ENCODE measurements at regions not wholly inside any gene's neighbourhood (a gene's known extent, or its start where the extent isn't known, plus 50 kb on each side); places are given as distances from the start of the nearest gene placed in this dataset.

DNA sequence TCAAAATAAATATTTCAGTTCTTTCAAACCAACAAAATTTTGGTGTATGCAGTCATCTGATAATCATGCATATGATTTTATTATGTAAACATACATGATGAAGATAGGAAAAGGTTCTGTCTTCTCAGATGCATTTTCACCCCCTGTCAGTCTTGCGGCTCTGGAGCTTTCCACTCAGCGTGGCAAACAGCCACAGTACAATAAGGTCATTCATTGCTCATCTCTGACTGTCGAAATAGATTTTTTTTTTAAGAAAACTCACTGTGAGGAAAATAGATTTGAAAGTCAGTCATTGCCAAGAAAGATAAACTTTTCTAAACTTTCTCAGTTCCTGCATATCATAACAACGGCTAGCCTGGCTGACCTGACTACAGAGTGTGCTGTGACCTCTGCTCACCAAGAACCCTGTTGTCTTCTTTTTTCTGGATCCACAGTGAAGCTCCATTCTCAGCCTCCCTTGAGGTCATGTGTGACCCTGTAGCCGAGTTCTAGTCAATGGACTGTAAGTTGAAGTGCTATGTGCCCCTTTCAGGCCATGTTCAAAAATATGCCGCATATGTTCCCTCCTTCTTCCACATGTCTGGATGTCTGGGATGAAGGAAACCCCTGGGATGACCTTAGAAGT, 519.6 kb downstream of the KLF5 start:
- H3K27ac ChIP-seq = no peak overlapping the region
- H3K9me3 ChIP-seq = no peaks in the 10 kb centered on the region
- no peak for DNase-seq
- no peaks in the 10 kb centered on the region for H3K36me3 ChIP-seq
- TF ChIP-seq EP300 (IDR thresholded peaks at IDR 0.05) (no peak), POLR2A (IDR thresholded peaks at IDR 0.05) (no peak)
- TF ChIP-seq, protein P1, sequence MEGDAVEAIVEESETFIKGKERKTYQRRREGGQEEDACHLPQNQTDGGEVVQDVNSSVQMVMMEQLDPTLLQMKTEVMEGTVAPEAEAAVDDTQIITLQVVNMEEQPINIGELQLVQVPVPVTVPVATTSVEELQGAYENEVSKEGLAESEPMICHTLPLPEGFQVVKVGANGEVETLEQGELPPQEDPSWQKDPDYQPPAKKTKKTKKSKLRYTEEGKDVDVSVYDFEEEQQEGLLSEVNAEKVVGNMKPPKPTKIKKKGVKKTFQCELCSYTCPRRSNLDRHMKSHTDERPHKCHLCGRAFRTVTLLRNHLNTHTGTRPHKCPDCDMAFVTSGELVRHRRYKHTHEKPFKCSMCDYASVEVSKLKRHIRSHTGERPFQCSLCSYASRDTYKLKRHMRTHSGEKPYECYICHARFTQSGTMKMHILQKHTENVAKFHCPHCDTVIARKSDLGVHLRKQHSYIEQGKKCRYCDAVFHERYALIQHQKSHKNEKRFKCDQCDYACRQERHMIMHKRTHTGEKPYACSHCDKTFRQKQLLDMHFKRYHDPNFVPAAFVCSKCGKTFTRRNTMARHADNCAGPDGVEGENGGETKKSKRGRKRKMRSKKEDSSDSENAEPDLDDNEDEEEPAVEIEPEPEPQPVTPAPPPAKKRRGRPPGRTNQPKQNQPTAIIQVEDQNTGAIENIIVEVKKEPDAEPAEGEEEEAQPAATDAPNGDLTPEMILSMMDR (IDR thresholded peaks at IDR 0.05) = no peak
- no peak overlapping the region for H3K4me3 ChIP-seq
- intact Hi-C loops (cut with DNase I) = no loop called here
- 35 to 41% (median 38%) methylated on average over 6 of the region's 6 CpGs for WGBS, 3 donors
- H3K27me3 ChIP-seq = no peaks in the 10 kb centered on the region
- H3K4me1 ChIP-seq (ENCODE audit: insufficient read depth) = no peaks in the 10 kb centered on the region

DNA sequence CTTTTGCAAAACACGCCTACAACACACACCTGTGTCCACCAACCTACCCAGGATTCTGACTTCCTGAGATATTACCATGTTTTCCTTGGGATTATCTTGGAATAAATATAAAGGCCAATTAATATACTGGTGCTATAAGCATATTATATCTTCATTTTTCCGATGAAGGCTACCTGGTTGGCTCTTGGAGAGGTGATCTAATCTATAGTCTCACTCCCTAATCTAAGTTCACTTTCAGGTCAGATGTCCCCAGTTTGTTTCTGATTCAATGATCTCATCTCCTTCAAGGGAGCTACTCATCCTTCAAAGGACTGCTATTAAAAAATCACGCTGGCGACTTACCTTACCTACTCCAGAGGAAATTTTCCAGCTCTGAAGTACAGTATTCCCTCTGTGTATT, 517.5 kb downstream of the KLF5 start:
- DNase-seq = no peak
- WGBS, 3 donors = 91 to 95% (median 94%) methylated on average over 4 of the region's 4 CpGs
- Histone ChIP-seq H3K9me3 (no peaks in the 10 kb centered on the region), H3K4me1 (ENCODE audit: insufficient read depth) (no peaks in the 10 kb centered on the region), H3K27ac (no peak overlapping the region), H3K36me3 (no peaks in the 10 kb centered on the region), H3K4me3 (no peak overlapping the region), H3K27me3 (no peaks in the 10 kb centered on the region)
- intact Hi-C loops (cut with DNase I) = no loop called here
- no peak for TF ChIP-seq EP300 (IDR thresholded peaks at IDR 0.05)
- TF ChIP-seq POLR2A (IDR thresholded peaks at IDR 0.05) = no peak
- TF ChIP-seq, protein P1 (IDR thresholded peaks at IDR 0.05) = no peak

DNA sequence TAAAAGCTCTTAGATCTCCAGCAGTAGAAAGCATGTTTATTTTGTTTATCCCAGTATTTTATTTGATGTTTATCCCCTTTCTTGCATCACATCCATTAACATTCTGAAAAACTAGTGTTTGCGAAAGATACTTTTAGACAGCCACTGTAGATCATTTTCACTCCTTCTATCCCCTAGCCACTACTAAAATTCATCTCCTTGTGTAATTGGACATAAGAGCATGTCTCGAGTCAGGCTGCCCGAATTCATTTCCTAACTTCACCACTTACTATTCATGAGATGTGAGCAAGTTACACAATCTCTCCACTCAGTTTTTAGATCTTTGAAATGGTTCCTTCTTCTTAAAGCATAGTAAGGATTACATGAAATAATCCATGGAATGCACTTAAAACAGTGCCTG, 514.0 kb downstream of the KLF5 start:
- H3K4me1 ChIP-seq (ENCODE audit: insufficient read depth) = no peaks in the 10 kb centered on the region
- no peaks in the 10 kb centered on the region for H3K36me3 ChIP-seq
- no peak for DNase-seq
- TF ChIP-seq, protein P1 (IDR thresholded peaks at IDR 0.05) = no peak
- TF ChIP-seq EP300 (IDR thresholded peaks at IDR 0.05) (no peak), POLR2A (IDR thresholded peaks at IDR 0.05) (no peak)
- 56 to 61% (median 60%) methylated on average over 3 of the region's 3 CpGs for WGBS, 3 donors
- H3K9me3 ChIP-seq = no peaks in the 10 kb centered on the region
- intact Hi-C loops (cut with DNase I) = no loop called here
- H3K27ac ChIP-seq = no peak overlapping the region
- no peaks in the 10 kb centered on the region for H3K27me3 ChIP-seq
- H3K4me3 ChIP-seq = no peak overlapping the region

DNA sequence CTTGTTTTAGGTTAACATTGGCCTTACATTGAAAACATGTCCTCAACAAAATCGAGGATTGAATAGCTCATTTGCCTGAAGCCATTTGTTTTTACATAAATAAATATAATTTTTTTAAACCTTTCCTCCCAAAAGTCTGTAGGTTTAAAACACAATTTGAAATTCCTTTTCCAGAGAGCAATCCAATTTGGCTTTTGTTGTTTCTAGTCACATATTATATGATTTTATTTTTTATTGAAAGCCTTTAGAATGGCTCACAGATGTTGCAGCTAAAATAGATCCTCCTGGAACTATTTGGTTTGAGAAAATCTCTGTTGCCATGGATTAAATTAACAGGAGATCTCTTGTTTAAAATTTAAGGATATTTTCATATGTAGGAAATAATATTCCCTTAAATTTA, 512.6 kb downstream of the KLF5 start:
- no peak for DNase-seq
- TF ChIP-seq EP300 (IDR thresholded peaks at IDR 0.05) = no peak
- TF ChIP-seq POLR2A (IDR thresholded peaks at IDR 0.05) = no peak
- TF ChIP-seq, protein P1 (IDR thresholded peaks at IDR 0.05) = no peak
- Histone ChIP-seq H3K4me1 (ENCODE audit: insufficient read depth) (no peaks in the 10 kb centered on the region), H3K27me3 (no peaks in the 10 kb centered on the region), H3K9me3 (no peaks in the 10 kb centered on the region), H3K36me3 (no peaks in the 10 kb centered on the region), H3K4me3 (no peak overlapping the region), H3K27ac (no peak overlapping the region)
- 7 to 18% (median 11%) methylated on average over 1 of the region's 1 CpG for WGBS, 3 donors
- intact Hi-C loops (cut with DNase I) = no loop called here

Measured in ovary (tissue), 7 donors.